ENCODE measurements at regions not wholly inside any gene's neighbourhood (a gene's known extent, or its start where the extent isn't known, plus 50 kb on each side); places are given as distances from the start of the nearest gene placed in this dataset.

GRCh38 chr1:98336472-98337083 lies 324.9 kb upstream of the SNX7 start:
- TF ChIP-seq, protein P1, sequence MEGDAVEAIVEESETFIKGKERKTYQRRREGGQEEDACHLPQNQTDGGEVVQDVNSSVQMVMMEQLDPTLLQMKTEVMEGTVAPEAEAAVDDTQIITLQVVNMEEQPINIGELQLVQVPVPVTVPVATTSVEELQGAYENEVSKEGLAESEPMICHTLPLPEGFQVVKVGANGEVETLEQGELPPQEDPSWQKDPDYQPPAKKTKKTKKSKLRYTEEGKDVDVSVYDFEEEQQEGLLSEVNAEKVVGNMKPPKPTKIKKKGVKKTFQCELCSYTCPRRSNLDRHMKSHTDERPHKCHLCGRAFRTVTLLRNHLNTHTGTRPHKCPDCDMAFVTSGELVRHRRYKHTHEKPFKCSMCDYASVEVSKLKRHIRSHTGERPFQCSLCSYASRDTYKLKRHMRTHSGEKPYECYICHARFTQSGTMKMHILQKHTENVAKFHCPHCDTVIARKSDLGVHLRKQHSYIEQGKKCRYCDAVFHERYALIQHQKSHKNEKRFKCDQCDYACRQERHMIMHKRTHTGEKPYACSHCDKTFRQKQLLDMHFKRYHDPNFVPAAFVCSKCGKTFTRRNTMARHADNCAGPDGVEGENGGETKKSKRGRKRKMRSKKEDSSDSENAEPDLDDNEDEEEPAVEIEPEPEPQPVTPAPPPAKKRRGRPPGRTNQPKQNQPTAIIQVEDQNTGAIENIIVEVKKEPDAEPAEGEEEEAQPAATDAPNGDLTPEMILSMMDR (IDR thresholded peaks at IDR 0.05), result no peak
- TF ChIP-seq POLR2A (IDR thresholded peaks at IDR 0.05) (no peak), POLR2AphosphoS5 (IDR thresholded peaks at IDR 0.05) (no peak)
